Gastroesophageal sphincter (tissue), 3 donors: ENCODE measurements at regions not wholly inside any gene's neighbourhood (a gene's known extent, or its start where the extent isn't known, plus 50 kb on each side); places are given as distances from the start of the nearest gene placed in this dataset.

Experiments used
- POLR2A ChIP-seq, 2 donors: fragments of 450-650 bp; IDR thresholded peaks; one replicate each; pipeline ENCODE4 v1.6.1; 2017; ENCODE audit warnings: antibody characterized with exemption in 2 of 2, mild to moderate bottlenecking in 2 of 2, moderate library complexity in 1 of 2
- TF ChIP-seq, protein P1 (sequence below), 4 experiments: fragments of 200-600 bp in 2 of 4; fragments of 450-650 bp in 2 of 4; sonication (generic) in 1 of 4; IDR thresholded peaks; one replicate each; pipeline ENCODE4 v1.5.1; 2017 to 2019; ENCODE audit warnings: antibody characterized with exemption in 4 of 4, mild to moderate bottlenecking in 2 of 4, moderate library complexity in 2 of 4

DNA sequence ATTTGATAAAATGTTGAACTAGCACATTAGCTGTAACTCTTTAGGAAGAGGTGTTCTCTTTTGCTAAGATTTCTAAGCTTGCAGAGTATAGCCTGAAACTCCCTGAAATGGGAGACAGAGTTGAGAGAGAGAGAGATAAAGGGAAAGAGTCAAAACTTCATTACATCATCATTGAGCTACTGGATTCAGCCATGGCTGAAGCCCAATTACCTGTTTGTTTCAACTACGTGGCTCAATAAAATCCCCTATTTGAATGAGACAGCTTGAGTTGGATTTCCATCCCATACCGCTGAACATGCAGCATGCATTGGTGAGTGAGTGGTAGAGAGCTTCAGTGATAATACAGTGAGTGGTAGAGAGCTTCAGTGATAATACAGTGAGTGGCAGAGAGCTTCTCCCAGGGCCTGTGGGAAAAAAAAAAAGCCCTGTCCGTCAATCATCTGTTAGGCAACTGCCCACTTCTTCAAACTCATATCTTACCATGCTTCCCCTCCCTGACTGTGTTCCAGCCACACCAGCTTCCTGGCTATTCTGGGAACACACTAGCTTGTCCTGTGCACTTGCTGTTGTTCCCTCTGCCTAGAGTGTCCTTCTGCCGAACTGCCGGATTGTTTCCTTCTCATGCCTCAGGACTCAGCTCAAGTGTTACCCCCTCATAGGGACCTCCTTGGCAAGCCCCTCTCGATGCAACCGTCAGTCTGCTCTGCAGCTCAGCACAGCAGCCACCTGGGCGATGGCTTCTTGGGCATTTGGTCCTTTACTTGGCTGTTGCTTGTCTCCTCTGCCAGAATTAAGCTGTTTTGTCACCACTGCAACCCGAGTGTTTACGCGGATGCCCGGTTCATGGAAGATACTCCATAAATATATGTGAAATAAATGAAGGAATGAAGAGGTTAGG is 91.3 kb upstream of the EYA2 start:
- no peak for TF ChIP-seq POLR2A (IDR thresholded peaks at IDR 0.05)
- TF ChIP-seq, protein P1, sequence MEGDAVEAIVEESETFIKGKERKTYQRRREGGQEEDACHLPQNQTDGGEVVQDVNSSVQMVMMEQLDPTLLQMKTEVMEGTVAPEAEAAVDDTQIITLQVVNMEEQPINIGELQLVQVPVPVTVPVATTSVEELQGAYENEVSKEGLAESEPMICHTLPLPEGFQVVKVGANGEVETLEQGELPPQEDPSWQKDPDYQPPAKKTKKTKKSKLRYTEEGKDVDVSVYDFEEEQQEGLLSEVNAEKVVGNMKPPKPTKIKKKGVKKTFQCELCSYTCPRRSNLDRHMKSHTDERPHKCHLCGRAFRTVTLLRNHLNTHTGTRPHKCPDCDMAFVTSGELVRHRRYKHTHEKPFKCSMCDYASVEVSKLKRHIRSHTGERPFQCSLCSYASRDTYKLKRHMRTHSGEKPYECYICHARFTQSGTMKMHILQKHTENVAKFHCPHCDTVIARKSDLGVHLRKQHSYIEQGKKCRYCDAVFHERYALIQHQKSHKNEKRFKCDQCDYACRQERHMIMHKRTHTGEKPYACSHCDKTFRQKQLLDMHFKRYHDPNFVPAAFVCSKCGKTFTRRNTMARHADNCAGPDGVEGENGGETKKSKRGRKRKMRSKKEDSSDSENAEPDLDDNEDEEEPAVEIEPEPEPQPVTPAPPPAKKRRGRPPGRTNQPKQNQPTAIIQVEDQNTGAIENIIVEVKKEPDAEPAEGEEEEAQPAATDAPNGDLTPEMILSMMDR (IDR thresholded peaks at IDR 0.05) = no peak
